ENCODE measurements at regions not wholly inside any gene's neighbourhood (a gene's known extent, or its start where the extent isn't known, plus 50 kb on each side); places are given as distances from the start of the nearest gene placed in this dataset.

DNA sequence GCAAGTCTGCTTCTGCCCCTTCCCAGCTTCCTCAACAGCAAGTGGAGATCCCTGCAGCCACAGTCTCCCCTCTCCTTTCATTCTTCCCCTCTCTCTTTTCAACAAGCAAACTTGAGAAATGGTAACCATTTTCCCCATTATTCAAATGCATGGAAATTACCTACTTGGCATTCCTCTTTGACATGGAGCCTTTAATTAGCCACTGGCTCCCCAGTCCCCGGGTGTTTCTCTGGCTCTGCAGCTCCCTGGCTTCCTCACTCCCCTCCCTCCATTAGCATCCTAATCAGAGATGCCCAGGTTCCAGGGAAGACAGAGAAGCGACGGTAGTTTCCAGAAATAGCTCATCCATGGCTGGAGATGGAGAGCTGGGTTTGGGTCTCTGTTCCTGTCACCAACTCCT, 116.0 kb downstream of the CCT6B start:
- no TSS peak for BruUV-seq (replicated peaks)
- Histone ChIP-seq H3K79me2 (ENCODE audit: insufficient read depth, low read length) (no peaks in the 10 kb centered on the region), H2AFZ (ENCODE audit: low read length) (no peak overlapping the region), H3K9ac (ENCODE audit: insufficient read depth, low read depth, low read length) (no peak overlapping the region), H3K4me1 (ENCODE audit: insufficient read depth, low read length) (no peaks in the 10 kb centered on the region), H3K4me3 (replicated peaks in 1 of 3; ENCODE audit: insufficient read depth in 1 of 3, low read depth in 2 of 3, low read length in 3 of 3) (no peak overlapping the region), H3K36me3 (replicated peaks in 1 of 2; ENCODE audit: control insufficient read depth in 1 of 2, insufficient read depth in 2 of 2, low read length in 2 of 2) (no peaks in the 10 kb centered on the region), H3K9me3 (ENCODE audit: low read length) (no peaks in the 10 kb centered on the region), H3K27ac (ENCODE audit: extremely low read length, insufficient read depth, low read length) (no peak overlapping the region), H3K4me2 (ENCODE audit: low read depth, low read length) (no peak overlapping the region), H3K27me3 (ENCODE audit: control insufficient read depth in 1 of 2, insufficient read depth in 2 of 2, low read length in 2 of 2) (peaks cover 0 to 5% of the 10 kb centered on the region in 2 experiments; a peak in 2 of 5 replicates), H4K20me1 (ENCODE audit: insufficient read depth, low read length) (no peaks in the 10 kb centered on the region)
- no peak for FAIRE-seq
- in situ Hi-C loops (cut with HindIII; ENCODE audit: extremely low pct_ligation_motif_present, low pct_unique_long_range_greater_than_20kb): no loop called here
- no peak for DNase-seq (ENCODE audit: low spot score)
- TF ChIP-seq, protein P1, sequence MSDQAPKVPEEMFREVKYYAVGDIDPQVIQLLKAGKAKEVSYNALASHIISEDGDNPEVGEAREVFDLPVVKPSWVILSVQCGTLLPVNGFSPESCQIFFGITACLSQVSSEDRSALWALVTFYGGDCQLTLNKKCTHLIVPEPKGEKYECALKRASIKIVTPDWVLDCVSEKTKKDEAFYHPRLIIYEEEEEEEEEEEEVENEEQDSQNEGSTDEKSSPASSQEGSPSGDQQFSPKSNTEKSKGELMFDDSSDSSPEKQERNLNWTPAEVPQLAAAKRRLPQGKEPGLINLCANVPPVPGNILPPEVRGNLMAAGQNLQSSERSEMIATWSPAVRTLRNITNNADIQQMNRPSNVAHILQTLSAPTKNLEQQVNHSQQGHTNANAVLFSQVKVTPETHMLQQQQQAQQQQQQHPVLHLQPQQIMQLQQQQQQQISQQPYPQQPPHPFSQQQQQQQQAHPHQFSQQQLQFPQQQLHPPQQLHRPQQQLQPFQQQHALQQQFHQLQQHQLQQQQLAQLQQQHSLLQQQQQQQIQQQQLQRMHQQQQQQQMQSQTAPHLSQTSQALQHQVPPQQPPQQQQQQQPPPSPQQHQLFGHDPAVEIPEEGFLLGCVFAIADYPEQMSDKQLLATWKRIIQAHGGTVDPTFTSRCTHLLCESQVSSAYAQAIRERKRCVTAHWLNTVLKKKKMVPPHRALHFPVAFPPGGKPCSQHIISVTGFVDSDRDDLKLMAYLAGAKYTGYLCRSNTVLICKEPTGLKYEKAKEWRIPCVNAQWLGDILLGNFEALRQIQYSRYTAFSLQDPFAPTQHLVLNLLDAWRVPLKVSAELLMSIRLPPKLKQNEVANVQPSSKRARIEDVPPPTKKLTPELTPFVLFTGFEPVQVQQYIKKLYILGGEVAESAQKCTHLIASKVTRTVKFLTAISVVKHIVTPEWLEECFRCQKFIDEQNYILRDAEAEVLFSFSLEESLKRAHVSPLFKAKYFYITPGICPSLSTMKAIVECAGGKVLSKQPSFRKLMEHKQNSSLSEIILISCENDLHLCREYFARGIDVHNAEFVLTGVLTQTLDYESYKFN (CRISPR knock-in tag; conservative IDR thresholded peaks at IDR 0.05): no peak
- TF ChIP-seq KAT8 (CRISPR knock-in tag; IDR thresholded peaks at IDR 0.05) (no peak), ZNF737 (CRISPR knock-in tag; IDR thresholded peaks at IDR 0.05; ENCODE audit: borderline replicate concordance) (no peak), PPARG (CRISPR knock-in tag; conservative IDR thresholded peaks at IDR 0.05) (no peak), KLF15 (CRISPR knock-in tag; IDR thresholded peaks at IDR 0.05; ENCODE audit: borderline replicate concordance) (no peak), ZNF7 (CRISPR knock-in tag; IDR thresholded peaks at IDR 0.05) (no peak)
- TF ChIP-seq, protein P2, sequence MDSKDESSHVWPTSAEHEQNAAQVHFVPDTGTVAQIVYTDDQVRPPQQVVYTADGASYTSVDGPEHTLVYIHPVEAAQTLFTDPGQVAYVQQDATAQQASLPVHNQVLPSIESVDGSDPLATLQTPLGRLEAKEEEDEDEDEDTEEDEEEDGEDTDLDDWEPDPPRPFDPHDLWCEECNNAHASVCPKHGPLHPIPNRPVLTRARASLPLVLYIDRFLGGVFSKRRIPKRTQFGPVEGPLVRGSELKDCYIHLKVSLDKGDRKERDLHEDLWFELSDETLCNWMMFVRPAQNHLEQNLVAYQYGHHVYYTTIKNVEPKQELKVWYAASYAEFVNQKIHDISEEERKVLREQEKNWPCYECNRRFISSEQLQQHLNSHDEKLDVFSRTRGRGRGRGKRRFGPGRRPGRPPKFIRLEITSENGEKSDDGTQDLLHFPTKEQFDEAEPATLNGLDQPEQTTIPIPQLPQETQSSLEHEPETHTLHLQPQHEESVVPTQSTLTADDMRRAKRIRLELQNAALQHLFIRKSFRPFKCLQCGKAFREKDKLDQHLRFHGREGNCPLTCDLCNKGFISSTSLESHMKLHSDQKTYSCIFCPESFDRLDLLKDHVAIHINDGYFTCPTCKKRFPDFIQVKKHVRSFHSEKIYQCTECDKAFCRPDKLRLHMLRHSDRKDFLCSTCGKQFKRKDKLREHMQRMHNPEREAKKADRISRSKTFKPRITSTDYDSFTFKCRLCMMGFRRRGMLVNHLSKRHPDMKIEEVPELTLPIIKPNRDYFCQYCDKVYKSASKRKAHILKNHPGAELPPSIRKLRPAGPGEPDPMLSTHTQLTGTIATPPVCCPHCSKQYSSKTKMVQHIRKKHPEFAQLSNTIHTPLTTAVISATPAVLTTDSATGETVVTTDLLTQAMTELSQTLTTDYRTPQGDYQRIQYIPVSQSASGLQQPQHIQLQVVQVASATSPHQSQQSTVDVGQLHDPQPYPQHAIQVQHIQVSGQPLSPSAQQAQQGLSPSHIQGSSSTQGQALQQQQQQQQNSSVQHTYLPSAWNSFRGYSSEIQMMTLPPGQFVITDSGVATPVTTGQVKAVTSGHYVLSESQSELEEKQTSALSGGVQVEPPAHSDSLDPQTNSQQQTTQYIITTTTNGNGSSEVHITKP (CRISPR knock-in tag; IDR thresholded peaks at IDR 0.05; ENCODE audit: low read depth): no peak
- TF ChIP-seq, protein P3, sequence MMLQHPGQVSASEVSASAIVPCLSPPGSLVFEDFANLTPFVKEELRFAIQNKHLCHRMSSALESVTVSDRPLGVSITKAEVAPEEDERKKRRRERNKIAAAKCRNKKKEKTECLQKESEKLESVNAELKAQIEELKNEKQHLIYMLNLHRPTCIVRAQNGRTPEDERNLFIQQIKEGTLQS (CRISPR knock-in tag; IDR thresholded peaks at IDR 0.05): no peak
- no peak for ATAC-seq
- POLR2A ChIA-PET: no interaction called here
- intact Hi-C loops (cut with micrococcal nuclease; ENCODE audit: unreplicated experiment): no loop called here
- WGBS (ENCODE audit: low lambda C conversion rate): 0% methylated on average over 3 of the region's 3 CpGs
- CTCF ChIA-PET (ENCODE audit: low intra/inter-chr PET ratio, low total read pairs): no interaction called here
